ENCODE measurements at regions not wholly inside any gene's neighbourhood (a gene's known extent, or its start where the extent isn't known, plus 50 kb on each side); places are given as distances from the start of the nearest gene placed in this dataset.

DNA sequence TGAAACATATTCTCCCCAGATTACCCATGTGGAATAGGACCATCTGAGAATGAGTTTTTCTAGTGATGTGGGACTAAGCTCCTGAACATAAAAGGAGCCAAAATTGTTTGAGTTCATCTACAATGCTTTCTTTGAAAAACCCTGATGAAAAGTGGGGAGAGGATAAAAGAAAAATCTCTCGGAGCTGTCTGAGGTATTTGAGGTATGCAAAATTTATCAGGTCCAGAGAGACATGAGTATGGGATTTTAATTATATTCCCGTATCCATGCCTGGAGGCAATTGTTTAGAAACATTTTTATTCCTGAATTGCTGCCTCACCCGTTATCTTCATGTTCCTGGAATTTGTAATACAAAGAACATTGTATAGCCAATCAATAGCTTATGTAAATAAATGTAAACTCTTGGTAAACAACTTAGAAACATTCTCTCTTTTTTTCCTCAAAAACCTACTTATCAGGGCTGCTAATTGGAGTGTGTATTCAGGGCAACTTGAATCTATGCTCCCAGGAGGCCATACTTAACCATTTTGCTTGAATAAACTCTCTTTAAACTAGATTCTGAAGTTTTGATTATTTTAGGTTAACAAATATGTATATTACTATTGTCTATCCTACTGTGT is 109.3 kb upstream of the OLFM3 start:
- Histone ChIP-seq H3K27me3 (no peaks in the 10 kb centered on the region), H3K4me1 (no peaks in the 10 kb centered on the region), H3K36me3 (no peaks in the 10 kb centered on the region), H3K9me3 (no peaks in the 10 kb centered on the region), H3K4me3 (ENCODE audit: low read depth, low read length) (no peak overlapping the region)
- DNase-seq = no peak
- no peak for TF ChIP-seq CTCF (IDR thresholded peaks at IDR 0.05; ENCODE audit: low read depth, low read length)

DNA sequence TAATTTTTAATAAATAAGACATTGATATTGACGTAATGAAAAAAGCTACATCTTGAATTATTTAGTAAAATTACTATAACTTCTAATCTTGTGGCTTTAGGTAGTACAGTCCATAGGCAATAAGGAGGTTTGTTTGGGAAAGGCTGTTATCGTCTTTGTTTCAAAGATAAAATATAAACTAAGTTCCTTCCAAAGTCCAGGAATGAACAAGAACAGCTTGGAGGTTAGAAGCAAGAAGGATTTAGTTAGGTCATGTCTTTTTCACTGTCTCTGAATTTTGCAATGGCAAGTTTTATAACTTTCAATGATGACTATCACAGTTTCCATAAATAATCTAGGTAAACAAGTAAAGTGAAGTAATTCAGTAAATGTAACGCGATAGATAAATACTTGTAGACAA is 106.9 kb upstream of the OLFM3 start:
- no peak for TF ChIP-seq CTCF (IDR thresholded peaks at IDR 0.05; ENCODE audit: low read depth, low read length)
- no peaks in the 10 kb centered on the region for H3K4me1 ChIP-seq
- H3K9me3 ChIP-seq = no peaks in the 10 kb centered on the region
- no peak for DNase-seq
- H3K27me3 ChIP-seq = no peaks in the 10 kb centered on the region
- H3K36me3 ChIP-seq = no peaks in the 10 kb centered on the region
- no peak overlapping the region for H3K4me3 ChIP-seq (ENCODE audit: low read depth, low read length)

DNA sequence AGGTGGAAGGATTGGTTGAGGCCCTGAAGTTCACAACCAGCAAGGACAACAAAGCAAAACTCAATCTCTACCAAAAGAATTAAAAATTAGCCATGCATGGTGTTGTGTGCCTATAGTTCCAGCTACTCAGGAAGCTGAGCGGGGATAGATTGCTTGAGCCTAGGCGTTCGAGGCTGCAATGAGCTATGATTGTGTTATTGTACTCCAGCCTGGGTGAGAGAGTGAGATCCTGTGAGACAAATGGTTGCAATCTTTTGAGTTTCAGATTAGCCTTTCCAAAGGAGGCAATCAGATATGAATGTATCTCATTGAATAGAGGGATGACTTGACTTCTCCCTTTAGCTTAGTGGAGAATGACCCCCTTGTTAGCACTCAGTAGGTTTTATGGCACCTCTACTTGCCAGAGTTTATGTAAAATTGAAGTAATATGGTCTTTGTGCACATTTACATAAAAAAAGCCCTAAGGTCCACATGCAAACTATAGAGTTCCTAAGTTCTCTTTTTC is 105.6 kb upstream of the OLFM3 start:
- no peaks in the 10 kb centered on the region for H3K27me3 ChIP-seq
- no peaks in the 10 kb centered on the region for H3K4me1 ChIP-seq
- no peak overlapping the region for H3K4me3 ChIP-seq (ENCODE audit: low read depth, low read length)
- no peaks in the 10 kb centered on the region for H3K36me3 ChIP-seq
- TF ChIP-seq CTCF (IDR thresholded peaks at IDR 0.05; ENCODE audit: low read depth, low read length) = no peak
- DNase-seq = no peak
- H3K9me3 ChIP-seq = no peaks in the 10 kb centered on the region

GRCh38 chr1:102100666-102101065 is 103.9 kb upstream of the OLFM3 start:
- Histone ChIP-seq H3K9me3 (no peaks in the 10 kb centered on the region), H3K27me3 (no peaks in the 10 kb centered on the region), H3K4me1 (no peaks in the 10 kb centered on the region), H3K36me3 (no peaks in the 10 kb centered on the region), H3K4me3 (ENCODE audit: low read depth, low read length) (no peak overlapping the region)
- no peak for DNase-seq
- no peak for TF ChIP-seq CTCF (IDR thresholded peaks at IDR 0.05; ENCODE audit: low read depth, low read length)

DNA sequence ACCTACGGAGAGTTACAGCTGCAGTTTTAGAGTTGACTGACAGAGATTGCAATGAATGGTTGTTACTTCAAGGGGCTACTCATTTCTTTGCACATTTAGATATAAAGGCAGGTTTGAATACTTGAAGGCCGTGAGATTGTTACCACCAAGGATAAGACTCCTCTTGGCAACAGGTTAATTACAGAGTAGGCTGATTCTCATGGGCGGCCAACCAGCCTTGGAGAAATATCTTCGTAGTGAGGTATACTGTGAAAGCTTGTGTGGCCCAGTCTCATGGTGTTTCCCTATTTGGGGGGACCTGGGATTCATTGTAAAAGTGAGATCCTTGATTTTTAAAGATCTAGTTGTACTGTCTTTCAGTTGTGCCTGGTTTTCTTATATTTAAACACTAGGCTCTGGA is 103.2 kb upstream of the OLFM3 start:
- DNase-seq = no peak
- no peak for TF ChIP-seq CTCF (IDR thresholded peaks at IDR 0.05; ENCODE audit: low read depth, low read length)

DNA sequence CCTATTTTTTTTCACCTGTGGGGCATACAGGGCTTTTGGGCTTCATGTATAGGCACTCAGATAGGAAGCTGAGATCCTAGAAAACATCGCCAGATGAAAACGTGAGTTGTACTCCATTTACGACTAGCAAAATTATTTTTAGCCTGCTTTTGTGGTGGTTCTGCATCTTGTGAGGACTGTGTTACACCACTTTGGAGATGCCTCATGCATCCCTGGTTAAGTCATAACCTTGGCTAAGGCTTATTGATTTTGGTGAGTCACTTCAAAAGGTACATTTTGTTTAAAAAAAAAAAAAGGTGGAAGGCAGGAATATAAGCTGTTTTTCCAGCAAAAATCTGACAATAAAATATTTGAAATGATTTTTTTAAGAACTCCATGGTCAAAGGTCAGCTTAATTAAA is 101.8 kb upstream of the OLFM3 start:
- no peak for DNase-seq
- Histone ChIP-seq H3K27me3 (no peaks in the 10 kb centered on the region), H3K4me3 (ENCODE audit: low read depth, low read length) (no peak overlapping the region), H3K36me3 (no peaks in the 10 kb centered on the region), H3K9me3 (no peaks in the 10 kb centered on the region), H3K4me1 (no peaks in the 10 kb centered on the region)
- TF ChIP-seq CTCF (IDR thresholded peaks at IDR 0.05; ENCODE audit: low read depth, low read length) = no peak

More for the DNA sequence above, 103.2 kb upstream of the OLFM3 start:
- no peaks in the 10 kb centered on the region for H3K9me3 ChIP-seq
- no peak overlapping the region for H3K4me3 ChIP-seq (ENCODE audit: low read depth, low read length)
- H3K36me3 ChIP-seq = no peaks in the 10 kb centered on the region
- H3K27me3 ChIP-seq = no peaks in the 10 kb centered on the region
- H3K4me1 ChIP-seq = no peaks in the 10 kb centered on the region
